Hypothalamus (tissue), 51 donors: ENCODE measurements at regions not wholly inside any gene's neighbourhood (a gene's known extent, or its start where the extent isn't known, plus 50 kb on each side); places are given as distances from the start of the nearest gene placed in this dataset.

ENCODE experiments used
- DNase-seq, 51 donors: peaks; one replicate each; lab custom pipeline; 2025; lab: John Stamatoyannopoulos, UW

GRCh38 chr6:126526996-126527606, 187.2 kb downstream of the CENPW start:
- DNase-seq: no peak

GRCh38 chr6:126529637-126530362, 189.9 kb downstream of the CENPW start:
- DNase-seq: no peak

GRCh38 chr6:126530775-126531174, 190.9 kb downstream of the CENPW start:
- no peak for DNase-seq

GRCh38 chr6:126531286-126531685, 191.4 kb downstream of the CENPW start:
- DNase-seq: no peak

GRCh38 chr6:126531840-126532239, 191.9 kb downstream of the CENPW start:
- no peak for DNase-seq

GRCh38 chr6:126534401-126534800, 194.5 kb downstream of the CENPW start:
- DNase-seq: no peak

GRCh38 chr6:126535138-126535537, 195.2 kb downstream of the CENPW start:
- DNase-seq: no peak

- DNase-seq: no peak
Measured at GRCh38 chr6:126535595-126535994, 195.7 kb downstream of the CENPW start.

- no peak for DNase-seq
Measured at GRCh38 chr6:126537061-126537816, 197.3 kb downstream of the CENPW start.

GRCh38 chr6:126539022-126539421, 199.1 kb downstream of the CENPW start:
- no peak for DNase-seq

- DNase-seq: no peak
Measured at GRCh38 chr6:126540161-126540560, 200.2 kb downstream of the CENPW start.

- DNase-seq: no peak
Measured at GRCh38 chr6:126541806-126542491, 202.0 kb downstream of the CENPW start.

- DNase-seq: no peak
Measured at GRCh38 chr6:126546541-126547120, 206.7 kb downstream of the CENPW start.

GRCh38 chr6:126548300-126548699, 208.4 kb downstream of the CENPW start:
- DNase-seq: no peak

- DNase-seq: no peak
Measured at GRCh38 chr6:126550323-126550722, 210.4 kb downstream of the CENPW start.

GRCh38 chr6:126551832-126552231, 211.9 kb downstream of the CENPW start:
- no peak for DNase-seq

- DNase-seq: no peak
Measured at GRCh38 chr6:126553854-126554253, 213.9 kb downstream of the CENPW start.

GRCh38 chr6:126570507-126570906, 230.6 kb downstream of the CENPW start:
- no peak for DNase-seq

GRCh38 chr6:126574301-126574700, 234.4 kb downstream of the CENPW start:
- DNase-seq: no peak

- DNase-seq: no peak
Measured at GRCh38 chr6:126581316-126581715, 241.4 kb downstream of the CENPW start.
